Neural progenitor cell (in vitro differentiated cells): ENCODE measurements at regions not wholly inside any gene's neighbourhood (a gene's known extent, or its start where the extent isn't known, plus 50 kb on each side); places are given as distances from the start of the nearest gene placed in this dataset.

ENCODE experiments used
- DNase-seq: peaks from one replicate; pipeline ENCODE4 v3.0.0-alpha.2; 2016; ENCODE audit warnings: low spot score
- H2AFZ ChIP-seq: fragments of 200-600 bp; sonication (generic); replicated peaks from 2 replicates; pipeline ENCODE4 v1.6.1; 2016; ENCODE audit warnings: antibody characterized with exemption
- H3F3A ChIP-seq: fragments of 200-600 bp; sonication (generic); 2 replicates; pipeline ENCODE4 v1.6.1; 2016; ENCODE audit warnings: antibody characterized with exemption, low read depth
- H3K27ac ChIP-seq: fragments of 200-600 bp; sonication (generic); 2 replicates; pipeline ENCODE4 v1.5.1; 2016; ENCODE audit warnings: mild to moderate bottlenecking
- H3K27me3 ChIP-seq: fragments of 200-600 bp; sonication (generic); 2 replicates; pipeline ENCODE4 v1.6.1; 2016; ENCODE audit warnings: mild to moderate bottlenecking, moderate library complexity
- H3K36me3 ChIP-seq: fragments of 200-600 bp; sonication (generic); 2 replicates; pipeline ENCODE4 v1.5.1; 2016
- H3K4me1 ChIP-seq: fragments of 200-600 bp; sonication (generic); 2 replicates; pipeline ENCODE4 v1.6.1; 2016; ENCODE audit warnings: mixed run types
- H3K4me2 ChIP-seq: fragments of 200-600 bp; sonication (generic); 2 replicates; pipeline ENCODE4 v1.6.1; 2016
- H3K4me3 ChIP-seq: fragments of 200-600 bp; sonication (generic); 2 replicates; pipeline ENCODE4 v1.5.1; 2016
- H3K79me2 ChIP-seq: fragments of 200-600 bp; sonication (generic); 2 replicates; pipeline ENCODE4 v1.6.1; 2016; ENCODE audit warnings: low read depth
- H3K9ac ChIP-seq: fragments of 200-600 bp; sonication (generic); 2 replicates; pipeline ENCODE4 v1.6.1; 2016
- H3K9me3 ChIP-seq: fragments of 200-600 bp; sonication (generic); 2 replicates; pipeline ENCODE4 v1.5.1; 2016; ENCODE audit warnings: low read depth
- H4K20me1 ChIP-seq: fragments of 200-600 bp; sonication (generic); 2 replicates; pipeline ENCODE4 v1.6.1; 2016; ENCODE audit warnings: low read depth
- H3K27ac Mint-ChIP-seq: 3 replicates; pipeline ENCODE4 v1.8.0; 2021; ENCODE audit warnings: mixed read lengths
- H3K27me3 Mint-ChIP-seq: 2 replicates; pipeline ENCODE4 v1.8.0; 2022; ENCODE audit warnings: low read depth, mild to moderate bottlenecking, inconsistent platforms, moderate library complexity, mixed read lengths; ENCODE audit not compliant: insufficient read depth
- H3K36me3 Mint-ChIP-seq: 3 replicates; pipeline ENCODE4 v1.8.0; 2021; ENCODE audit warnings: mixed read lengths
- H3K4me1 Mint-ChIP-seq: 3 replicates; pipeline ENCODE4 v1.8.0; 2021; ENCODE audit warnings: mixed read lengths
- H3K4me3 Mint-ChIP-seq: 3 replicates; pipeline ENCODE4 v1.8.0; 2021; ENCODE audit warnings: mild to moderate bottlenecking, moderate library complexity, mixed read lengths
- H3K9me3 Mint-ChIP-seq: 3 replicates; pipeline ENCODE4 v1.8.0; 2020; ENCODE audit warnings: mixed read lengths
- CTCF ChIP-seq: fragments of 200-600 bp; sonication (generic); IDR thresholded peaks from 2 replicates; pipeline ENCODE4 v1.5.1; 2017; ENCODE audit warnings: antibody characterized with exemption, mild to moderate bottlenecking
- EZH2 ChIP-seq: fragments of 200-600 bp; sonication (generic); IDR thresholded peaks from 2 replicates; pipeline ENCODE4 v1.6.1; 2017; ENCODE audit warnings: antibody characterized with exemption, mild to moderate bottlenecking, moderate library complexity
- EZH2phosphoT487 ChIP-seq: fragments of 200-600 bp; sonication (generic); IDR thresholded peaks from 2 replicates; pipeline ENCODE4 v1.6.1; 2017; ENCODE audit warnings: antibody characterized with exemption

GRCh38 chr22:27087051-27087450 is 429.7 kb downstream of the MIAT start:
- Histone ChIP-seq H4K20me1 (no peaks in the 10 kb centered on the region), H3K36me3 (no peaks in the 10 kb centered on the region), H3K79me2 (no peaks in the 10 kb centered on the region), H3F3A (no peaks in the 10 kb centered on the region), H2AFZ (no peak overlapping the region), H3K9ac (no peak overlapping the region), H3K27ac (no peak overlapping the region), H3K4me1 (peaks cover 8% of the 10 kb centered on the region), H3K9me3 (no peaks in the 10 kb centered on the region), H3K4me2 (no peak overlapping the region), H3K27me3 (no peaks in the 10 kb centered on the region), H3K4me3 (no peak overlapping the region)
- H3K27ac Mint-ChIP-seq = no peak overlapping the region
- TF ChIP-seq CTCF (no peak), EZH2 (no peak), EZH2phosphoT487 (no peak)
- no peak for DNase-seq
- peaks cover 24% of the 10 kb centered on the region for H3K4me1 Mint-ChIP-seq
- no peaks in the 10 kb centered on the region for H3K36me3 Mint-ChIP-seq
- peak overlapping the region; percentile 11 for H3K4me3 Mint-ChIP-seq
- H3K9me3 Mint-ChIP-seq = peaks cover 3% of the 10 kb centered on the region
- peaks cover 8% of the 10 kb centered on the region for H3K27me3 Mint-ChIP-seq

DNA sequence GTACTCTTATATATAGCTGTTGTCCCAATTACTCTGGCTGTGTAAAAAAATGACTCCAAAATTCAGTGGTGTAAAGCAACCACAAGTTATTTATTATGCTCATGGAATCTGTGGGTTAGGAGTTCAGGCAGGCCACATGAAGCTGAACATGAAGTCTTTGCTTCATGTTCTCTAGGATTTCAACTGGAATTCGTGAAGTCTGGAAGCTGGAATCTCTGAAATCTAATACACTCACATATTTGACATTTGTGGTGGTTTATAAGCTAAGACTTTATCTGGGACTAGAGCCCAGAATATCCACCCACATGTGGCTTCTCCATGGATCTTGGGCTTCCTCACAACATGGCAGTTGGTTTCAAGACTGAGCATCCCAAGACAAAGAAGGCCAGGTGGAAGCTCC is 430.6 kb downstream of the MIAT start:
- no peak for DNase-seq
- TF ChIP-seq EZH2 (no peak), CTCF (no peak), EZH2phosphoT487 (no peak)
- no peak overlapping the region for H3K27ac ChIP-seq
- Mint-ChIP-seq H3K36me3 (no peaks in the 10 kb centered on the region), H3K4me3 (no peak overlapping the region), H3K4me1 (peaks cover 24% of the 10 kb centered on the region), H3K27ac (no peak overlapping the region), H3K9me3 (peaks cover 3% of the 10 kb centered on the region), H3K27me3 (peaks cover 8% of the 10 kb centered on the region)
- peaks cover 8% of the 10 kb centered on the region for H3K4me1 ChIP-seq
- no peaks in the 10 kb centered on the region for H3K9me3 ChIP-seq
- H3K4me3 ChIP-seq = no peak overlapping the region
- H2AFZ ChIP-seq = no peak overlapping the region
- no peaks in the 10 kb centered on the region for H3K36me3 ChIP-seq
- peaks cover under 1% of the 10 kb centered on the region for H3F3A ChIP-seq
- H3K9ac ChIP-seq = no peak overlapping the region
- H3K27me3 ChIP-seq = no peaks in the 10 kb centered on the region
- no peaks in the 10 kb centered on the region for H4K20me1 ChIP-seq
- no peaks in the 10 kb centered on the region for H3K79me2 ChIP-seq
- no peak overlapping the region for H3K4me2 ChIP-seq

DNA sequence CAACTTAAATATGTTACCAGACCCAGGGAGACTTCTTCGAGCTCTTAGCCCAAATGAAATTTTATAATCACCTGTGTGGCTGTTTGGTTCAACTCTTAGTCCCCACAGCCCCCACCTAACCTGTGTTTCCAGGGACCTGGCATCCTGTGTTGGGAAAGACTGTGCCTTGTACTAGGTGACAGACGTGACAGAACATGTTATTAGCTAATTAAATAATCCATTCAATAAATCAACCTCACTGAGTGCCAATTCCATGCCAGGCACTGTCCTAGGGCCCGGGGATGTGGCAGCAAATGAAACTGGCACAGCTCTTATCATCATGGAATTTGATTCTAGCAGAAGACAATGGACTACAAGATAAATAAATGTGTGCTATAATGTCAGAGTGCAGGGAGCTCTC is 431.9 kb downstream of the MIAT start:
- H3K4me3 ChIP-seq = no peak overlapping the region
- H2AFZ ChIP-seq = no peak overlapping the region
- no peak overlapping the region for H3K27ac Mint-ChIP-seq
- no peak overlapping the region for H3K27ac ChIP-seq
- no peaks in the 10 kb centered on the region for H3K36me3 Mint-ChIP-seq
- no peak for TF ChIP-seq EZH2
- TF ChIP-seq EZH2phosphoT487 = no peak
- TF ChIP-seq CTCF = no peak
- H3K9me3 Mint-ChIP-seq = peaks cover 3% of the 10 kb centered on the region
- H3K27me3 Mint-ChIP-seq = peaks cover 8% of the 10 kb centered on the region
- peaks cover 8% of the 10 kb centered on the region for H3K4me1 ChIP-seq
- peaks cover 20% of the 10 kb centered on the region for H3K4me1 Mint-ChIP-seq
- no peaks in the 10 kb centered on the region for H3K79me2 ChIP-seq
- H3K4me2 ChIP-seq = no peak overlapping the region
- no peaks in the 10 kb centered on the region for H3K9me3 ChIP-seq
- no peaks in the 10 kb centered on the region for H3K27me3 ChIP-seq
- no peak overlapping the region for H3K9ac ChIP-seq
- no peaks in the 10 kb centered on the region for H3K36me3 ChIP-seq
- H3K4me3 Mint-ChIP-seq = no peak overlapping the region
- H3F3A ChIP-seq = peaks cover 4% of the 10 kb centered on the region
- DNase-seq = no peak
- H4K20me1 ChIP-seq = no peaks in the 10 kb centered on the region

GRCh38 chr22:27090611-27091011 is 433.2 kb downstream of the MIAT start:
- Mint-ChIP-seq H3K4me3 (no peak overlapping the region), H3K27me3 (peaks cover 13% of the 10 kb centered on the region), H3K36me3 (no peaks in the 10 kb centered on the region), H3K4me1 (peaks cover 15% of the 10 kb centered on the region), H3K27ac (no peak overlapping the region), H3K9me3 (peaks cover 3% of the 10 kb centered on the region)
- no peak overlapping the region for H3K27ac ChIP-seq
- peaks cover 4% of the 10 kb centered on the region for H3F3A ChIP-seq
- H4K20me1 ChIP-seq = no peaks in the 10 kb centered on the region
- no peak overlapping the region for H3K4me2 ChIP-seq
- DNase-seq = no peak
- H3K9ac ChIP-seq = no peak overlapping the region
- H3K36me3 ChIP-seq = no peaks in the 10 kb centered on the region
- no peak for TF ChIP-seq EZH2
- TF ChIP-seq CTCF = no peak
- no peak for TF ChIP-seq EZH2phosphoT487
- peaks cover 8% of the 10 kb centered on the region for H3K4me1 ChIP-seq
- H2AFZ ChIP-seq = no peak overlapping the region
- H3K27me3 ChIP-seq = no peaks in the 10 kb centered on the region
- H3K79me2 ChIP-seq = no peaks in the 10 kb centered on the region
- no peaks in the 10 kb centered on the region for H3K9me3 ChIP-seq
- H3K4me3 ChIP-seq = no peak overlapping the region
